Glutamatergic neuron (in vitro differentiated cells): ENCODE measurements at regions not wholly inside any gene's neighbourhood (a gene's known extent, or its start where the extent isn't known, plus 50 kb on each side); places are given as distances from the start of the nearest gene placed in this dataset.

Source experiments
- DNase-seq: peaks from one replicate; pipeline ENCODE4 v3.0.0; 2022
- H3K27ac Mint-ChIP-seq: one replicate; pipeline ENCODE4 v1.8.0; 2020; ENCODE audit warnings: mild to moderate bottlenecking, mixed read lengths, inconsistent platforms; ENCODE audit not compliant: unreplicated experiment
- H3K27me3 Mint-ChIP-seq: one replicate; pipeline ENCODE4 v1.8.0; 2020; ENCODE audit warnings: mild to moderate bottlenecking, moderate library complexity, mixed read lengths, inconsistent platforms; ENCODE audit not compliant: unreplicated experiment
- H3K36me3 Mint-ChIP-seq: one replicate; pipeline ENCODE4 v1.8.0; 2020; ENCODE audit warnings: mild to moderate bottlenecking, mixed read lengths, inconsistent platforms; ENCODE audit not compliant: unreplicated experiment
- H3K4me1 Mint-ChIP-seq: one replicate; pipeline ENCODE4 v1.8.0; 2020; ENCODE audit warnings: mild to moderate bottlenecking, low read depth, mixed read lengths, inconsistent platforms; ENCODE audit not compliant: unreplicated experiment
- H3K4me3 Mint-ChIP-seq: one replicate; pipeline ENCODE4 v1.8.0; 2020; ENCODE audit warnings: mild to moderate bottlenecking, mixed read lengths, inconsistent platforms; ENCODE audit not compliant: unreplicated experiment
- H3K9me3 Mint-ChIP-seq: one replicate; pipeline ENCODE4 v1.8.0; 2020; ENCODE audit warnings: mild to moderate bottlenecking, moderate library complexity, mixed read lengths, inconsistent platforms; ENCODE audit not compliant: unreplicated experiment
- CTCF ChIP-seq: fragments of 200-600 bp; sonication (generic); IDR thresholded peaks from one replicate; pipeline ENCODE4 v1.5.0; 2021; ENCODE audit not compliant: partially characterized antibody, unreplicated experiment

- no peak overlapping the region for H3K4me3 Mint-ChIP-seq
- no peak for TF ChIP-seq CTCF
- H3K27ac Mint-ChIP-seq: no peak overlapping the region
- no peaks in the 10 kb centered on the region for H3K4me1 Mint-ChIP-seq
- H3K36me3 Mint-ChIP-seq: no peaks in the 10 kb centered on the region
- H3K27me3 Mint-ChIP-seq: no peaks in the 10 kb centered on the region
- no peak for DNase-seq
- no peaks in the 10 kb centered on the region for H3K9me3 Mint-ChIP-seq
Observed at GRCh38 chr11:57047610-57048009, 58.9 kb downstream of the OR5AK2 start.

GRCh38 chr11:57049749-57050148, 61.0 kb downstream of the OR5AK2 start:
- Mint-ChIP-seq H3K9me3 (no peaks in the 10 kb centered on the region), H3K36me3 (no peaks in the 10 kb centered on the region), H3K27me3 (no peaks in the 10 kb centered on the region), H3K4me1 (no peaks in the 10 kb centered on the region), H3K4me3 (no peak overlapping the region), H3K27ac (no peak overlapping the region)
- TF ChIP-seq CTCF: no peak
- DNase-seq: no peak

- Mint-ChIP-seq H3K27me3 (no peaks in the 10 kb centered on the region), H3K36me3 (no peaks in the 10 kb centered on the region), H3K27ac (no peak overlapping the region), H3K4me3 (no peak overlapping the region), H3K9me3 (no peaks in the 10 kb centered on the region), H3K4me1 (no peaks in the 10 kb centered on the region)
- TF ChIP-seq CTCF: no peak
- DNase-seq: no peak
Observed at GRCh38 chr11:57054817-57055216, 66.1 kb downstream of the OR5AK2 start.

GRCh38 chr11:57055744-57056143, 67.0 kb downstream of the OR5AK2 start:
- no peak for TF ChIP-seq CTCF
- DNase-seq: no peak
- Mint-ChIP-seq H3K36me3 (no peaks in the 10 kb centered on the region), H3K27me3 (no peaks in the 10 kb centered on the region), H3K9me3 (no peaks in the 10 kb centered on the region), H3K27ac (no peak overlapping the region), H3K4me1 (no peaks in the 10 kb centered on the region), H3K4me3 (no peak overlapping the region)

GRCh38 chr11:57056735-57057134, 68.0 kb downstream of the OR5AK2 start:
- Mint-ChIP-seq H3K27me3 (no peaks in the 10 kb centered on the region), H3K9me3 (peaks cover 1% of the 10 kb centered on the region), H3K4me1 (no peaks in the 10 kb centered on the region), H3K4me3 (no peak overlapping the region), H3K36me3 (no peaks in the 10 kb centered on the region), H3K27ac (no peak overlapping the region)
- no peak for TF ChIP-seq CTCF
- no peak for DNase-seq
